ENCODE measurements at regions not wholly inside any gene's neighbourhood (a gene's known extent, or its start where the extent isn't known, plus 50 kb on each side); places are given as distances from the start of the nearest gene placed in this dataset.

DNA sequence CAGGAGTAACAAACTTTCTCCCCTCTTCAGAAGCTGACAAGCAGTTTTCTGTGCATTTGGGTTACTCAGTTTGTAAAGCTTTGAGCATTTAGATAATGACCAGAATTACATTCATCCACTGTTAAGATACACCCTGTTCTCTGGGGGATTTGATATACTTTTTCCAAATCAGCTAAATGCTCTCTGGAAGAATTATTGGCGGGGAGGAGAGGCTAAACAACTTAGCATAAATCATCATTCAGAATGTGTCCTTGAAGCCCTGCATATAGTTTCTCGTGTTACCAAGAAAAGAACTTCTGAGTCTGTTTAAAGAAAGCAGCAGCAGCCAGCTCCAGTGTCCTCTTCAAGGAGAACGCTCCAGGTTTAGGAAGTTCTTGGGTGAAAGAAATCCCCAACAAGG lies 54.9 kb upstream of the LDLRAD3 start:
- TF ChIP-seq, protein P1, sequence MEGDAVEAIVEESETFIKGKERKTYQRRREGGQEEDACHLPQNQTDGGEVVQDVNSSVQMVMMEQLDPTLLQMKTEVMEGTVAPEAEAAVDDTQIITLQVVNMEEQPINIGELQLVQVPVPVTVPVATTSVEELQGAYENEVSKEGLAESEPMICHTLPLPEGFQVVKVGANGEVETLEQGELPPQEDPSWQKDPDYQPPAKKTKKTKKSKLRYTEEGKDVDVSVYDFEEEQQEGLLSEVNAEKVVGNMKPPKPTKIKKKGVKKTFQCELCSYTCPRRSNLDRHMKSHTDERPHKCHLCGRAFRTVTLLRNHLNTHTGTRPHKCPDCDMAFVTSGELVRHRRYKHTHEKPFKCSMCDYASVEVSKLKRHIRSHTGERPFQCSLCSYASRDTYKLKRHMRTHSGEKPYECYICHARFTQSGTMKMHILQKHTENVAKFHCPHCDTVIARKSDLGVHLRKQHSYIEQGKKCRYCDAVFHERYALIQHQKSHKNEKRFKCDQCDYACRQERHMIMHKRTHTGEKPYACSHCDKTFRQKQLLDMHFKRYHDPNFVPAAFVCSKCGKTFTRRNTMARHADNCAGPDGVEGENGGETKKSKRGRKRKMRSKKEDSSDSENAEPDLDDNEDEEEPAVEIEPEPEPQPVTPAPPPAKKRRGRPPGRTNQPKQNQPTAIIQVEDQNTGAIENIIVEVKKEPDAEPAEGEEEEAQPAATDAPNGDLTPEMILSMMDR (IDR thresholded peaks at IDR 0.05): no peak
- no peak for TF ChIP-seq EP300 (IDR thresholded peaks at IDR 0.05)

All from tibial nerve (tissue), 4 donors.